ENCODE measurements at regions not wholly inside any gene's neighbourhood (a gene's known extent, or its start where the extent isn't known, plus 50 kb on each side); places are given as distances from the start of the nearest gene placed in this dataset.

GRCh38 chr13:104949840-104950740, 1585.4 kb downstream of the EFNB2 start:
- no peak for TF ChIP-seq TCF12 (IDR thresholded peaks at IDR 0.05; ENCODE audit: low read depth)
- TF ChIP-seq EP300 (IDR thresholded peaks at IDR 0.05; ENCODE audit: borderline replicate concordance), result no peak
- no peak for TF ChIP-seq RAD21 (IDR thresholded peaks at IDR 0.05; ENCODE audit: low read depth)
